SK-N-SH (cell line): ENCODE measurements at regions not wholly inside any gene's neighbourhood (a gene's known extent, or its start where the extent isn't known, plus 50 kb on each side); places are given as distances from the start of the nearest gene placed in this dataset.

Source experiments
- CTCF ChIA-PET: fragments of 300-600, 350-600 bp; formaldehyde crosslinking; extraction: SDS; loops from one replicate; lab custom pipeline; 2021; lab: Yijun Ruan, JAX
- POLR2A ChIA-PET: fragments of 350-600 bp; sonication (Branson Sonifier 250); formaldehyde crosslinking; extraction: SDS; loops from one replicate; lab custom pipeline; 2020; ENCODE audit warnings: antibody characterized with exemption, inconsistent platforms; lab: Yijun Ruan, JAX
- DNase-seq: peaks from one replicate; pipeline ENCODE4 v3.0.0; 2012
- H2AFZ ChIP-seq: fragments of 200-600 bp; sonication (generic); 2 replicates; pipeline ENCODE4 v1.8.1; 2016; ENCODE audit warnings: antibody characterized with exemption, mild to moderate bottlenecking, low read depth
- H3F3A ChIP-seq: fragments of 200-600 bp; sonication (generic); replicated peaks from 2 replicates; pipeline ENCODE3; 2016; ENCODE audit warnings: antibody characterized with exemption, mild to moderate bottlenecking; ENCODE audit not compliant: insufficient read depth
- H3K27ac ChIP-seq, 2 experiments: fragments of 200-500 bp in 1 of 2; fragments of 200-600 bp in 1 of 2; sonication (Bioruptor generic) in 1 of 2; sonication (generic), shearing (Covaris generic) in 1 of 2; 2 replicates each; pipeline versions ENCODE4 v1.5.1 to v1.6.1; 2014 to 2016; ENCODE audit warnings: low read depth in 2 of 2, inconsistent platforms in 1 of 2, low read length in 1 of 2, mild to moderate bottlenecking in 1 of 2, mixed read lengths in 1 of 2
- H3K27me3 ChIP-seq: fragments of 200-600 bp; sonication (generic), shearing (Covaris generic); 2 replicates; pipeline ENCODE4 v1.6.1; 2016; ENCODE audit warnings: mixed run types; ENCODE audit not compliant: insufficient read depth
- H3K36me3 ChIP-seq, 2 experiments: fragments of 200-500 bp in 1 of 2; fragments of 200-600 bp in 1 of 2; sonication (Bioruptor generic) in 1 of 2; sonication (generic) in 1 of 2; replicated peaks in 1 of 2; 2 replicates each; pipeline versions ENCODE3 to v1.5.1; 2014 to 2016; ENCODE audit warnings: low read length in 1 of 2, mild to moderate bottlenecking in 1 of 2; ENCODE audit not compliant: insufficient read depth in 2 of 2, control insufficient read depth in 1 of 2
- H3K4me1 ChIP-seq, 2 experiments: fragments of 200-500 bp in 1 of 2; fragments of 200-600 bp in 1 of 2; sonication (Bioruptor generic) in 1 of 2; sonication (generic), shearing (Covaris generic) in 1 of 2; 2 replicates each; pipeline versions ENCODE4 v1.5.1 to v1.6.1; 2014 to 2016; ENCODE audit warnings: low read depth in 1 of 2, low read length in 1 of 2, mixed run types in 1 of 2; ENCODE audit not compliant: insufficient read depth in 2 of 2, control insufficient read depth in 1 of 2
- H3K4me2 ChIP-seq: fragments of 200-600 bp; sonication (generic), shearing (Covaris generic); 2 replicates; pipeline ENCODE4 v1.6.1; 2017; ENCODE audit warnings: mixed run types
- H3K4me3 ChIP-seq, 2 experiments: fragments of 200-500 bp in 1 of 2; fragments of 200-600 bp in 1 of 2; sonication (Bioruptor generic) in 1 of 2; sonication (generic), shearing (Covaris generic) in 1 of 2; 2 replicates each; pipeline versions ENCODE4 v1.5.1 to v1.8.1; 2014 to 2016; ENCODE audit warnings: low read depth in 2 of 2, inconsistent platforms in 1 of 2, low read length in 1 of 2, mild to moderate bottlenecking in 1 of 2, mixed read lengths in 1 of 2, moderate library complexity in 1 of 2
- H3K79me2 ChIP-seq: fragments of 200-600 bp; sonication (generic); 2 replicates; pipeline ENCODE4 v1.8.1; 2017; ENCODE audit warnings: mild to moderate bottlenecking; ENCODE audit not compliant: insufficient read depth
- H3K9ac ChIP-seq: fragments of 200-600 bp; sonication (generic); 2 replicates; pipeline ENCODE4 v1.6.1; 2017; ENCODE audit warnings: mixed run types
- H3K9me2 ChIP-seq: fragments of 200-600 bp; sonication (generic); 2 replicates; pipeline ENCODE4 v1.6.1; 2017; ENCODE audit warnings: mixed run types
- H3K9me3 ChIP-seq: fragments of 200-600 bp; sonication (generic); 2 replicates; pipeline ENCODE4 v1.6.1; 2017; ENCODE audit warnings: mixed run types, mild to moderate bottlenecking, moderate library complexity
- H4K20me1 ChIP-seq: fragments of 200-600 bp; sonication (generic); 2 replicates; pipeline ENCODE4 v1.6.1; 2017; ENCODE audit warnings: mild to moderate bottlenecking, mixed run types; ENCODE audit not compliant: insufficient read depth
- CTCF ChIP-seq: fragments of 200-600 bp; sonication (generic); IDR thresholded peaks from 2 replicates; pipeline ENCODE4 v1.6.1; 2017; ENCODE audit warnings: antibody characterized with exemption, mild to moderate bottlenecking, moderate library complexity
- ELF1 ChIP-seq: IDR thresholded peaks from 2 replicates; pipeline ENCODE4 v1.4.0; 2012
- EP300 ChIP-seq, 2 experiments: IDR thresholded peaks; 2 replicates each; pipeline versions ENCODE4 v1.4.0 to v1.6.1; 2012; ENCODE audit warnings: borderline replicate concordance in 1 of 2, low read depth in 1 of 2, low read length in 1 of 2
- EZH2phosphoT487 ChIP-seq: fragments of 200-600 bp; sonication (generic); IDR thresholded peaks from 2 replicates; pipeline ENCODE4 v1.6.1; 2017; ENCODE audit warnings: low read depth, mixed run types, mild to moderate bottlenecking, antibody characterized with exemption, moderate library complexity, borderline replicate concordance
- FOSL2 ChIP-seq: IDR thresholded peaks from 2 replicates; pipeline ENCODE4 v1.4.0; 2012; ENCODE audit warnings: low read depth, mild to moderate bottlenecking, moderate library complexity, borderline replicate concordance
- GABPA ChIP-seq: IDR thresholded peaks from 2 replicates; pipeline ENCODE4 v1.4.0; 2012; ENCODE audit warnings: low read depth, mild to moderate bottlenecking
- MAX ChIP-seq: IDR thresholded peaks from 2 replicates; pipeline ENCODE4 v1.4.0; 2012; ENCODE audit warnings: low read depth
- MXI1 ChIP-seq: IDR thresholded peaks from 2 replicates; pipeline ENCODE4 v1.6.1; 2012; ENCODE audit warnings: mild to moderate bottlenecking, low read depth, low read length, improper control_type of control experiment
- POLR2AphosphoS5 ChIP-seq: IDR thresholded peaks from 2 replicates; pipeline ENCODE4 v1.6.1; 2012; ENCODE audit warnings: low read depth, low read length
- RCOR1 ChIP-seq: fragments of 150-350 bp; IDR thresholded peaks from 2 replicates; pipeline ENCODE4 v1.6.1; 2017; ENCODE audit warnings: antibody characterized with exemption, low read length
- RFX5 ChIP-seq: IDR thresholded peaks from 2 replicates; pipeline ENCODE4 v1.6.1; 2012; ENCODE audit warnings: mild to moderate bottlenecking, improper control_type of control experiment, low read length
- SIN3A ChIP-seq: IDR thresholded peaks from 2 replicates; pipeline ENCODE4 v1.6.1; 2012; ENCODE audit warnings: low read depth, mild to moderate bottlenecking, low read length, moderate library complexity, borderline replicate concordance
- SMC3 ChIP-seq: IDR thresholded peaks from 2 replicates; pipeline ENCODE4 v1.6.1; 2012; ENCODE audit warnings: low read depth, low read length, improper control_type of control experiment
- TAF1 ChIP-seq: IDR thresholded peaks from 2 replicates; pipeline ENCODE4 v1.6.1; 2012; ENCODE audit warnings: low read depth, mild to moderate bottlenecking, low read length, moderate library complexity, borderline replicate concordance
- TCF12 ChIP-seq: IDR thresholded peaks from 2 replicates; pipeline ENCODE4 v1.4.0; 2012
- TEAD4 ChIP-seq: IDR thresholded peaks from 2 replicates; pipeline ENCODE4 v1.4.0; 2012; ENCODE audit warnings: mild to moderate bottlenecking, borderline replicate concordance; ENCODE audit not compliant: insufficient read depth
- USF1 ChIP-seq: IDR thresholded peaks from 2 replicates; pipeline ENCODE4 v1.4.0; 2012; ENCODE audit warnings: low read depth, borderline replicate concordance
- WGBS: methylation state at CpG from one replicate; pipeline ENCODE4 v1.1.6; 2017; ENCODE audit warnings: low lambda C conversion rate; 5-methylcytosine and 5-hydroxymethylcytosine counted together
- TF ChIP-seq, protein P1 (sequence below): fragments of 150-350 bp; IDR thresholded peaks from 2 replicates; pipeline ENCODE4 v1.6.1; 2017; ENCODE audit warnings: antibody characterized with exemption, low read length, low read depth, borderline replicate concordance

DNA sequence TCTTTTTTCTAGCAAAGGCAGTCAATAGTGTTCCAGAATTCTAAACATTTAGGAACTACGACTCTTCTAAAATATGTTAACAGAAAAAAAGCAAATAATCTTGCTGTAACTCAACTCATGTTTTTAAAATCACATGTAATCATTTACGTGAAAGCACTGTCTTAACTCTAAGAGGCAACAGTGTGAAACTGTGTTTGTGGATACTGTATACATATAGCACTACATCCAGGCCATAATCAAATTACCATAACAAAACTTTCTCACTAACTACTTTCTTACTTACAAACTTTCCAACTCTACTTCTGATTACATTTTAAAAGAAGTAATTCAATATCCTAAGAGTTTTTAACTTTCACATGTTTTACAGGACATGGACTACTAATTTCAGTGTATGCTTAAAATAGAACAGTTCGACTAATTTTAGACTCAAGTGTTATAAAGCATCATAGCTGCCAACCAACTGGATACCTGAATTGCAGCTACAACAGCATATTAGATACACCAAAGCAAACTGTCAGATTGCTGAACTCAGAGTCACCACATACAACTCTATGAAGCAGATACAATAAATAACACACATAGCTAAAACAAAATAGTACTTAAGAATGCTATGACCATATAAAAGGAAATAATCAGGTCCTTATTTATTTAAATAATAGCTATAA, 121.6 kb upstream of the BEND6 start:
- H3K4me3 ChIP-seq: no peak overlapping the region
- no peaks in the 10 kb centered on the region for H3K9me2 ChIP-seq
- CTCF ChIA-PET: interaction anchor here (1.0 kb wide), 1 partner anchor 11 kb away, joined by 3 read pairs; no protein-coding TSS in a partner anchor
- POLR2A ChIA-PET: no interaction called here
- H3K9me3 ChIP-seq: no peaks in the 10 kb centered on the region
- H3F3A ChIP-seq: no peaks in the 10 kb centered on the region
- H3K9ac ChIP-seq: no peak overlapping the region
- no peak for TF ChIP-seq SIN3A
- no peak for TF ChIP-seq SMC3
- no peak for TF ChIP-seq TEAD4
- no peak for TF ChIP-seq TAF1
- no peak for TF ChIP-seq EZH2phosphoT487
- TF ChIP-seq RCOR1: no peak
- TF ChIP-seq POLR2AphosphoS5: no peak
- TF ChIP-seq RFX5: no peak
- no peak for TF ChIP-seq CTCF
- no peak for TF ChIP-seq MXI1
- TF ChIP-seq USF1: no peak
- TF ChIP-seq, all 33 proteins: peak for 0
- no peaks in the 10 kb centered on the region for H3K27me3 ChIP-seq
- DNase-seq: no peak
- H2AFZ ChIP-seq: no peak overlapping the region
- H3K27ac ChIP-seq: no peak overlapping the region
- H4K20me1 ChIP-seq: peaks cover 94% of the 10 kb centered on the region
- peaks cover 100% of the 10 kb centered on the region for H3K79me2 ChIP-seq
- WGBS: 92% methylated on average over 3 of the region's 3 CpGs
- no peak overlapping the region for H3K4me2 ChIP-seq
- H3K4me1 ChIP-seq: peaks cover 2 to 12% of the 10 kb centered on the region in 2 experiments; a peak in 3 of 4 replicates
- H3K36me3 ChIP-seq: peaks cover 0 to 4% of the 10 kb centered on the region in 2 experiments

GRCh38 chr6:56832225-56832624, 122.7 kb upstream of the BEND6 start:
- Histone ChIP-seq H3K27ac (no peak overlapping the region), H3K4me1 (peaks cover 2 to 12% of the 10 kb centered on the region in 2 experiments; a peak in 3 of 4 replicates), H3K9me2 (no peaks in the 10 kb centered on the region), H3K9ac (no peak overlapping the region), H3K79me2 (peaks cover 100% of the 10 kb centered on the region), H3K36me3 (peaks cover 0 to 4% of the 10 kb centered on the region in 2 experiments), H3K4me3 (no peak overlapping the region), H2AFZ (no peak overlapping the region), H3K4me2 (no peak overlapping the region), H3K9me3 (no peaks in the 10 kb centered on the region), H4K20me1 (peaks cover 94% of the 10 kb centered on the region), H3F3A (peaks cover 3% of the 10 kb centered on the region), H3K27me3 (no peaks in the 10 kb centered on the region)
- DNase-seq: no peak
- CTCF ChIA-PET: no interaction called here
- POLR2A ChIA-PET: no interaction called here
- 93% methylated on average over 3 of the region's 3 CpGs for whole genome bisulfite sequencing
- no peak for TF ChIP-seq ELF1
- no peak for TF ChIP-seq SMC3
- TF ChIP-seq CTCF: no peak
- no peak for TF ChIP-seq TCF12
- TF ChIP-seq FOSL2: no peak
- TF ChIP-seq, protein P1, sequence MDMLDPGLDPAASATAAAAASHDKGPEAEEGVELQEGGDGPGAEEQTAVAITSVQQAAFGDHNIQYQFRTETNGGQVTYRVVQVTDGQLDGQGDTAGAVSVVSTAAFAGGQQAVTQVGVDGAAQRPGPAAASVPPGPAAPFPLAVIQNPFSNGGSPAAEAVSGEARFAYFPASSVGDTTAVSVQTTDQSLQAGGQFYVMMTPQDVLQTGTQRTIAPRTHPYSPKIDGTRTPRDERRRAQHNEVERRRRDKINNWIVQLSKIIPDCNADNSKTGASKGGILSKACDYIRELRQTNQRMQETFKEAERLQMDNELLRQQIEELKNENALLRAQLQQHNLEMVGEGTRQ: no peak
- TF ChIP-seq MAX: no peak
- no peak for TF ChIP-seq USF1
- TF ChIP-seq GABPA: no peak
- TF ChIP-seq EP300 (IDR thresholded peaks at IDR 0.05; ENCODE audit: borderline replicate concordance in 1 of 2, low read depth in 1 of 2, low read length in 1 of 2): no peak
- TF ChIP-seq EZH2phosphoT487: no peak
